ENCODE measurements at regions not wholly inside any gene's neighbourhood (a gene's known extent, or its start where the extent isn't known, plus 50 kb on each side); places are given as distances from the start of the nearest gene placed in this dataset.

DNA sequence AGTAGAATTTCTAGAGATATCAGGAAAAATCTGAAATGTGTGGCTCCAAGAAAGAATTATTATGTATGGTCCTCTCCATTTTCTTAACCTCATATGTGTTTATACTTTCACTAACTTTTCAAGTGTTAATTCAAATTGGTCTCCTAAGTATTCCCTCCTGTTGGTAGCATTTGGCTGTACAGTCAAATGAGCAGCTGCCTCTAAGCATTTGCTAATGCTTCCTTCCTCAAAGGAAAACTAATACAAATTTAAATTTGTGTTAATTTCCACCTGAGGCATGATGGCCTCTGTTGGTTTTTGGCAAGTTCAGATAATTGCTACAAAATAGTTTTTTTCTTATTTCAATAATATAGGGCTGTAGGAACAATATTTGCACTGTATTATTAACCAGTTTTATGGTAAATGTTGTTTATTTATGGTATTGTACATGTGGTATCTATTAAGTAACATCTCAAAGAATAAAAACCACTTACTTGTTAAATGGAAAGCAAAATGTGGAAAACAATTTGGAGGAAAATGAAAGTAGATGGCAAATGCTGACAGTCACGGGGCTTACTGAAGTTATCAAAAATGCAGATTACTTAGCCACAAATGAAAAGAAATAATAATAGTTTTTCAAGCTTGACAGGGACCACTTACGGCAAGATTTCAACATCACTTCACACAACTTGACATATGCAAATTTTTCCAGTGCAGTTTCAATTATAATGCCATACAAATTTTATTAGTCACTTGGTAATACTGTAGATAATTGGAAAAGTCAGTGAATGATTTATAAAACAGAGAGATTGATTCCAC, 299.3 kb upstream of the MEOX2 start:
- Histone ChIP-seq H3K9me3 (replicated peaks; ENCODE audit: control insufficient read depth, insufficient read depth, low read depth, low read length) (no peaks in the 10 kb centered on the region), H3K9me1 (ENCODE audit: control insufficient read depth, insufficient read depth, low read length) (no peaks in the 10 kb centered on the region), H3K4me1 (replicated peaks in 1 of 2; ENCODE audit: control insufficient read depth in 2 of 2, insufficient read depth in 2 of 2, low read length in 2 of 2) (no peaks in the 10 kb centered on the region), H3K27ac (ENCODE audit: extremely low read depth, low read depth, low read length) (no peak overlapping the region), H3K36me3 (ENCODE audit: control insufficient read depth, insufficient read depth, low read length) (no peaks in the 10 kb centered on the region), H3K4me2 (ENCODE audit: insufficient read depth, low read length) (no peak overlapping the region), H4K20me1 (replicated peaks; ENCODE audit: control insufficient read depth, insufficient read depth, low read length) (no peaks in the 10 kb centered on the region), H3K4me3 (no peak overlapping the region), H2AFZ (ENCODE audit: low read depth, low read length) (no peak overlapping the region), H3K27me3 (ENCODE audit: control insufficient read depth in 2 of 2, insufficient read depth in 2 of 2, low read length in 2 of 2) (no peaks in the 10 kb centered on the region), H3K79me2 (ENCODE audit: control insufficient read depth, insufficient read depth, low read length) (no peaks in the 10 kb centered on the region), H3K9ac (ENCODE audit: insufficient read depth in 1 of 2, low read depth in 2 of 2, low read length in 2 of 2) (no peak overlapping the region)
- TF ChIP-seq ELK1 (CRISPR knock-in tag; IDR thresholded peaks at IDR 0.05) (no peak), CREBBP (IDR thresholded peaks at IDR 0.05; ENCODE audit: low read depth, low read length) (no peak), GTF3C2 (IDR thresholded peaks at IDR 0.05; ENCODE audit: borderline replicate concordance, extremely low read depth, insufficient read length) (no peak), TFE3 (CRISPR knock-in tag; IDR thresholded peaks at IDR 0.05) (no peak), HMGXB4 (CRISPR knock-in tag; IDR thresholded peaks at IDR 0.05) (no peak), TSC22D4 (tag; IDR thresholded peaks at IDR 0.05) (no peak), BRCA1 (IDR thresholded peaks at IDR 0.05) (no peak), BRCA1 (CRISPR knock-in tag; IDR thresholded peaks at IDR 0.05) (no peak)
- CTCF ChIA-PET (ENCODE audit: low intra/inter-chr PET ratio) = no interaction called here
- DNase-seq (ENCODE audit: extremely low read depth in 1 of 4, low spot score in 3 of 4) (no peak), FAIRE-seq (no peak), ATAC-seq (no peak)
- BruUV-seq (replicated peaks) = no TSS peak
- 3% methylated on average over 2 of the region's 2 CpGs for WGBS (ENCODE audit: insufficient coverage, low coverage, missing lambda C conversion rate)
- POLR2A ChIA-PET = no interaction called here
- in situ Hi-C loops (cut with MboI) = no loop called here
- intact Hi-C loops (cut with micrococcal nuclease) = no loop called here
